ENCODE measurements at regions not wholly inside any gene's neighbourhood (a gene's known extent, or its start where the extent isn't known, plus 50 kb on each side); places are given as distances from the start of the nearest gene placed in this dataset.

DNA sequence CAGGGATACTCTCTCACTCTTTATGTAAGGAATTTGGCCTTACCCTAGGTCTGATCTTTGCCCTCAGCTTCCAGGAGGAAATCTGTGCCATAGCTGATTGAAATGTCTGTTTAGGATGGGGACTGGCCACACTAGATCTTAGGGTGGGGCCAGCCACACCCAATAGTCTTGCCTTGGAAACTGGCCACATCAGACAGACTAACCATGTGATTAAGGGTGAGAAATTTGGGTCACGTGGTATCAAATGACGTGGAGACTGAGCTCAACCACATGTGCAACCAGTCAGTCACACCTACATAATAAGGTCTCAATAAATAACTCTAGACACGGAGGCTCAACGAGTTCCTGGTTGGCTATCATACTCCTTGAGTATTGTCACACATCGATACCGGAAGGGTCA, 113.5 kb downstream of the CNTN3 start:
- TF ChIP-seq, protein P1, sequence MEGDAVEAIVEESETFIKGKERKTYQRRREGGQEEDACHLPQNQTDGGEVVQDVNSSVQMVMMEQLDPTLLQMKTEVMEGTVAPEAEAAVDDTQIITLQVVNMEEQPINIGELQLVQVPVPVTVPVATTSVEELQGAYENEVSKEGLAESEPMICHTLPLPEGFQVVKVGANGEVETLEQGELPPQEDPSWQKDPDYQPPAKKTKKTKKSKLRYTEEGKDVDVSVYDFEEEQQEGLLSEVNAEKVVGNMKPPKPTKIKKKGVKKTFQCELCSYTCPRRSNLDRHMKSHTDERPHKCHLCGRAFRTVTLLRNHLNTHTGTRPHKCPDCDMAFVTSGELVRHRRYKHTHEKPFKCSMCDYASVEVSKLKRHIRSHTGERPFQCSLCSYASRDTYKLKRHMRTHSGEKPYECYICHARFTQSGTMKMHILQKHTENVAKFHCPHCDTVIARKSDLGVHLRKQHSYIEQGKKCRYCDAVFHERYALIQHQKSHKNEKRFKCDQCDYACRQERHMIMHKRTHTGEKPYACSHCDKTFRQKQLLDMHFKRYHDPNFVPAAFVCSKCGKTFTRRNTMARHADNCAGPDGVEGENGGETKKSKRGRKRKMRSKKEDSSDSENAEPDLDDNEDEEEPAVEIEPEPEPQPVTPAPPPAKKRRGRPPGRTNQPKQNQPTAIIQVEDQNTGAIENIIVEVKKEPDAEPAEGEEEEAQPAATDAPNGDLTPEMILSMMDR (IDR thresholded peaks at IDR 0.05; ENCODE audit: low read depth, low read length, missing input control), result no peak
- TF ChIP-seq MAX (IDR thresholded peaks at IDR 0.05), result no peak
- no peak for TF ChIP-seq RAD21 (IDR thresholded peaks at IDR 0.05)
- TF ChIP-seq TAF1 (conservative IDR thresholded peaks at IDR 0.05), result no peak
- TF ChIP-seq YY1 (IDR thresholded peaks at IDR 0.05), result no peak
- TF ChIP-seq FOXA1 (IDR thresholded peaks at IDR 0.05), result no peak
- TF ChIP-seq GABPA (IDR thresholded peaks at IDR 0.05 in 1 of 2, conservative IDR thresholded peaks at IDR 0.05 in 1 of 2), result no peak
- TF ChIP-seq, protein P2, sequence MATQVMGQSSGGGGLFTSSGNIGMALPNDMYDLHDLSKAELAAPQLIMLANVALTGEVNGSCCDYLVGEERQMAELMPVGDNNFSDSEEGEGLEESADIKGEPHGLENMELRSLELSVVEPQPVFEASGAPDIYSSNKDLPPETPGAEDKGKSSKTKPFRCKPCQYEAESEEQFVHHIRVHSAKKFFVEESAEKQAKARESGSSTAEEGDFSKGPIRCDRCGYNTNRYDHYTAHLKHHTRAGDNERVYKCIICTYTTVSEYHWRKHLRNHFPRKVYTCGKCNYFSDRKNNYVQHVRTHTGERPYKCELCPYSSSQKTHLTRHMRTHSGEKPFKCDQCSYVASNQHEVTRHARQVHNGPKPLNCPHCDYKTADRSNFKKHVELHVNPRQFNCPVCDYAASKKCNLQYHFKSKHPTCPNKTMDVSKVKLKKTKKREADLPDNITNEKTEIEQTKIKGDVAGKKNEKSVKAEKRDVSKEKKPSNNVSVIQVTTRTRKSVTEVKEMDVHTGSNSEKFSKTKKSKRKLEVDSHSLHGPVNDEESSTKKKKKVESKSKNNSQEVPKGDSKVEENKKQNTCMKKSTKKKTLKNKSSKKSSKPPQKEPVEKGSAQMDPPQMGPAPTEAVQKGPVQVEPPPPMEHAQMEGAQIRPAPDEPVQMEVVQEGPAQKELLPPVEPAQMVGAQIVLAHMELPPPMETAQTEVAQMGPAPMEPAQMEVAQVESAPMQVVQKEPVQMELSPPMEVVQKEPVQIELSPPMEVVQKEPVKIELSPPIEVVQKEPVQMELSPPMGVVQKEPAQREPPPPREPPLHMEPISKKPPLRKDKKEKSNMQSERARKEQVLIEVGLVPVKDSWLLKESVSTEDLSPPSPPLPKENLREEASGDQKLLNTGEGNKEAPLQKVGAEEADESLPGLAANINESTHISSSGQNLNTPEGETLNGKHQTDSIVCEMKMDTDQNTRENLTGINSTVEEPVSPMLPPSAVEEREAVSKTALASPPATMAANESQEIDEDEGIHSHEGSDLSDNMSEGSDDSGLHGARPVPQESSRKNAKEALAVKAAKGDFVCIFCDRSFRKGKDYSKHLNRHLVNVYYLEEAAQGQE (IDR thresholded peaks at IDR 0.05), result no peak
- TF ChIP-seq EGR1 (IDR thresholded peaks at IDR 0.05; ENCODE audit: low read depth in 2 of 2), result no peak
- no peak for TF ChIP-seq FOXA2 (IDR thresholded peaks at IDR 0.05)
- no peak for TF ChIP-seq JUND (IDR thresholded peaks at IDR 0.05)
- no peak for TF ChIP-seq SP1 (IDR thresholded peaks at IDR 0.05)
- TF ChIP-seq, protein P3, sequence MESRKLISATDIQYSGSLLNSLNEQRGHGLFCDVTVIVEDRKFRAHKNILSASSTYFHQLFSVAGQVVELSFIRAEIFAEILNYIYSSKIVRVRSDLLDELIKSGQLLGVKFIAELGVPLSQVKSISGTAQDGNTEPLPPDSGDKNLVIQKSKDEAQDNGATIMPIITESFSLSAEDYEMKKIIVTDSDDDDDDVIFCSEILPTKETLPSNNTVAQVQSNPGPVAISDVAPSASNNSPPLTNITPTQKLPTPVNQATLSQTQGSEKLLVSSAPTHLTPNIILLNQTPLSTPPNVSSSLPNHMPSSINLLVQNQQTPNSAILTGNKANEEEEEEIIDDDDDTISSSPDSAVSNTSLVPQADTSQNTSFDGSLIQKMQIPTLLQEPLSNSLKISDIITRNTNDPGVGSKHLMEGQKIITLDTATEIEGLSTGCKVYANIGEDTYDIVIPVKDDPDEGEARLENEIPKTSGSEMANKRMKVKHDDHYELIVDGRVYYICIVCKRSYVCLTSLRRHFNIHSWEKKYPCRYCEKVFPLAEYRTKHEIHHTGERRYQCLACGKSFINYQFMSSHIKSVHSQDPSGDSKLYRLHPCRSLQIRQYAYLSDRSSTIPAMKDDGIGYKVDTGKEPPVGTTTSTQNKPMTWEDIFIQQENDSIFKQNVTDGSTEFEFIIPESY (IDR thresholded peaks at IDR 0.05), result no peak
